HG03521 (cell line): ENCODE measurements at regions not wholly inside any gene's neighbourhood (a gene's known extent, or its start where the extent isn't known, plus 50 kb on each side); places are given as distances from the start of the nearest gene placed in this dataset.
"Not testable (repeated sequence)": the region's sequence is repeated elsewhere in the genome, so short reads cannot be mapped to it uniquely, and the experiment has no call there.

Source experiments
- ATAC-seq: cut with Tn5 transposase; IDR thresholded peaks from one replicate; pipeline ENCODE4 v1.9.1; 2021; ENCODE audit warnings: mild to moderate bottlenecking, moderate library complexity; ENCODE audit not compliant: unreplicated experiment

GRCh38 chr15:55126111-55126510 is 70.6 kb downstream of the RSL24D1 start:
- no peak for ATAC-seq

DNA sequence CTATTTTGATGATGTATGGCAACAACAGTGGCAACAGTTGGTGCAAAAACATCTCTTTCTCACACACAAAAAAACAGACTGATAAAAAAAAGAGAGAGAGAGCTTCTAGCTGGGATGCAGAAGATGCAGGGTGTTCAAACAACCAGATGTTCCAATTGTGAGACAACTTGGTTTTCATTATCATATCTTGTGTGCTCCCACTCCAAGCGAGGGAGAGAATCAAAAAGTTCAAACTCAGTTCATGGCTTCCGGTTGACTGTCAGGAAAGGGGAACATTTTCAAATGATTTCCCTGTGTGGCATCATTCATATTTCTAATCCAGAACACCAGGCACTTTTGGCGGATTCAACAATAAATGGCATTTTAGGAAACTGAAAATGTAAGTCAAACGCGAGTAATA is 72.1 kb downstream of the RSL24D1 start:
- ATAC-seq, result no peak

GRCh38 chr15:55118344-55118870 is 78.3 kb downstream of the RSL24D1 start:
- no peak for ATAC-seq

DNA sequence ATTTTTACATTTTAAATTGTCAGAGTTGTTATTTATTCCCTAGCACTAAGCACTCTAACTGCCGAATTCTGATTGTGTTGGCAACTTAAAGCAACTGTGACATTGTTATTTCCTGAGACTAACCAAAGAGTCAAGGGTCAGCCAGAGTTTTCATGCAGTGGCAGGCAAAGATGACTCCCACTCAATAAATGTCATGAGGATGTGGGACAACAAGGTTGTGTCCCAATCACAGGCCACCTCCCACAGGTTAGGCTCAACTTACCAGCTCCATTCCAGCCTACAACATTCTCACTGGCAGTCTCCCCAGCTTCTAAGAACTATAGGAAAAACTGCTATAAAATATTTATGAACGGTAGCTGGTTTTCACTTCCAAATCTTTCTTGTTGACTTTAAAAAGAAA is 80.1 kb downstream of the RSL24D1 start:
- no peak for ATAC-seq

- no peak for ATAC-seq
Measured at GRCh38 chr15:55113736-55114135, 83.0 kb downstream of the RSL24D1 start.

DNA sequence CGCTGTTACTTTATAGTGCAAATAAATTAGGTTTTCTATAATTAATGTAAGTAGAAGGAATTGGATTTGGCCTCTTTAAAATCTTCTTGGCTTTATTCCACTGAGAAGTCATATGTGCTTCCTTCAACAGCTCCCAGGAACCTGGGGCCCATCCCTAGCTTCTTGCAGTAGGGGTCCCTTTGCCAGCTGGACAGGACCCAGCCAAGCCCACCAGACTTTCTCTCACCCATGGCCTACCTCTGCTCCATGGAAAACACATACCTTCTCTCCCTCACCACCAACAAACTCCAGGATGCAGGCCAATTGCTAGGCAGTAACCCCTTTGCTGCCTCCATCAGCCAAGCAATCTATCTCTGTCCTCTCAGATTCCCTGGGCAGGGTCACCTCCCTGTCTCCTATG is 84.0 kb downstream of the RSL24D1 start:
- ATAC-seq, result no peak

- no peak for ATAC-seq
Measured at GRCh38 chr15:55110446-55110845, 86.3 kb downstream of the RSL24D1 start.

DNA sequence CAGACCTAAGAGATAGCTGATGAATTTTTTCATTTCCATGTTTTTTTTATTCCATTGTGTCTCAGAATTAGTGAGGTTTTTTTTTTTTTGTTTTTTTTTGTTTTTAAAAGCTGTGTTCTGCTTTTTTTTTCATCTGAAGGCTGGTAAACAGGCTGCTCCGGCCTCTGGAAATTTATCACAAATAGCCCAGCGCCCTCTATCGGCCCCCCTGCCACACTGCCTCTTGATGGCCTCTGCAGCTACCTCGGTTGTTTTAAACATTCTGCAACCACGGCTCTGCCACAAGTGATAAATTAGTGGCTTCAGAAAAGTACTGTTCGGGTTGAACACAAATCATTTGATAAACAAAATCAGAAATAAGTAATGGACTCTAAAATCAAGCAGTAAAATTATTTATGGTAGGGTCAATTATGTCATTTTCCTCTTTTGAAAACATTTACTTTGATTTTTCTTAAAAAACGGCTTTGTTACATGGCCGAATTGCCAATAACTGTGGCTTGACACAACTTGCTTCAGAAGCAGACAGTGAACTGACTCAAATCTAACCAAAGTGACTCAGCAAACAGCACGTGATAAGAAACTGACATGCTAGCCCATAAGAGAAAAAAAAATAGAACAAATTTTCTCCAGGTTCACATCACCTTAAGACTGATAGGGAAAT is 87.8 kb downstream of the RSL24D1 start:
- peak; percentile 72 for ATAC-seq

DNA sequence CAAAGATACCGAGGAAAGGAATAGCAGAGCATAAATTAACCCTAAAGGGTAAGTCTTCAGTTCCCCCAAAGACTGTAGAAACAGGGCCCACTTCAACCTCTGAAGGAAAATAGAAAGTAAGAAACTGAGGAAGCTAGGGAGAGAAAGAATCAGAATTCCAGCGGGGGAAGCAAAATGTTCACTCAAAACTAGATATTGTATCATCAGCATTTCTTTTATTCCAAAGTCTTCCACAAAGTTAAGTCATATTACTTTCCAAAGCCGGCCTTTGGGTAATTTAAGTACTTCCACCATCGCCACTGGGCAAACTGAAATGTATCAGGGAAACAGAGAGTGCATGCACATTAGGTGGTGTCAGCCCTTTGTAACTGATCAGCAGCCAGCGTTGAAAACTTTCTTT is 88.3 kb downstream of the RSL24D1 start:
- no peak for ATAC-seq

DNA sequence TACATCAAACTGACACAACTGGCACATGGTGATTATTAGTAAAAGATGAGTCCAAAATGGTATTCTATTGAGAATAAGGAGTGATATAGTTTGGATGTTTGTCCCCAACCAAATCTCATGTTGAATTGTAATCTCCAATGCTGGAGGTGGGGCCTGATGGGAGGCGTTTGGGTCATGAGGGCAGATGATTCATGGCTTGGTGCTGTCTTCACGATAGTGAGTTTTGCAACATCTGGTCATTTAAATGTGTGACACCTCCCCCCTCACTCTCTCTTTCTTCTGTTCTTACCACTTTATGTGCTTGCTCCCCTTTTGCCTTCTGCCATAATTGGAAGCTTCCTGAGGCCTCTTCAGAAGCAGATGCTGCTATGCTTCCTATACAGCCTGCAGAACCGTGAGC is 90.6 kb downstream of the RSL24D1 start:
- ATAC-seq, result no peak

DNA sequence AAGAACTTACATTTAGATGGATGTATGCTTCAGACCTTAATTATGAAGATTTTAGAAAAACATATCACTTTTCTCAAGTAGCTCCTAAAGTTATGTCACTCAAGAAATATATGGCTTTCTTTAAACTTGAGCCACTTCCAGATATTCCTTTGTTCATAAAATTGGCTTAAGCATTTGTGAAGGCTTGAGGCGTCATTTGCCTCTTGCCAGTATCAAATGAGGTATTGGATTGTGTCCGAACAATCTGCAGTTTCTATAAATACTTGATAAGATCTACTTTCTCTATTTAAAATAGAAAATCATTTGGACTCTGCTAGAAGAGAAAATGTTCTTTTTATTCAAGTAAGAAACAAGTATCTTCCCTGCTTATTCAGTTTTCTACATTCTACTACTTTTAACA is 102.6 kb downstream of the RSL24D1 start:
- ATAC-seq, result no peak

DNA sequence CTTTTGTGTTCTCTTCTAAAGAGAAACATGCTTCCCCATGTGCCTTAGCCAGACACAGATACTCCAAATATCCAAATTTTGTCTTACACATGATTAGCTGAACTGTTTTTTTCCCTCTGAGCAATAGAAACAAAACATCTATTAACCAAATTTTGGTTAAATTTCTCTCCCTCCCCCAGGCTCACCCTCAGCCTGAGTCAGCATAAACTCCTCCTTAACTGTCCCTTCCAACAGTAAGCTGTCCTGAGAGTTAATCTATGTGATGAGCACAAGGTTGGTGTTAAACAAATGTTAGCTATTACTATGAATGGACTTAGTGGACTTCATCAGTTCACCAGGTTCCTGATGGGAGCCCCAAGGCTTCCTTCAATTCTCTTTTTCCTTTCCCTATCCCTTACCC is 108.5 kb downstream of the RSL24D1 start:
- ATAC-seq, result no peak

- ATAC-seq, result no peak
Measured at GRCh38 chr15:55084673-55085072, 112.1 kb downstream of the RSL24D1 start.

DNA sequence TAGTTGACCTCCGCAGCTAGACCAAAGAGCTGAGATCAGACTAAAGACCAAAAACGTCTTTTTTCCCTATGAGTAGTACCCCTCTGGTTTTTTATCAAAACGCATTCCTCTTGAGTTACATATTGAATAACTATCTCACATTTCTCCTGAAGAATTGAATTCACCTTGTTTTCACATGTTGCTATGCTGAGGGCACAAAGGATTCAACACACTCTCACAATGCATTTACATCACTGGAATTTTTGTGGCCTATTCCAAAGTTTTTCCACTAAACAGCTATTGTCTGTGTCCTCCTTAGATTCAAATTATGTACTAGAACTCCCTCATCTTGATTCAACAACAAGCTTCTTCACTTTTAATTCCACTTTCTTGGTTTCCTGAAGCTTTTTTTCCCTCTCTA is 112.5 kb downstream of the RSL24D1 start:
- ATAC-seq, result no peak

DNA sequence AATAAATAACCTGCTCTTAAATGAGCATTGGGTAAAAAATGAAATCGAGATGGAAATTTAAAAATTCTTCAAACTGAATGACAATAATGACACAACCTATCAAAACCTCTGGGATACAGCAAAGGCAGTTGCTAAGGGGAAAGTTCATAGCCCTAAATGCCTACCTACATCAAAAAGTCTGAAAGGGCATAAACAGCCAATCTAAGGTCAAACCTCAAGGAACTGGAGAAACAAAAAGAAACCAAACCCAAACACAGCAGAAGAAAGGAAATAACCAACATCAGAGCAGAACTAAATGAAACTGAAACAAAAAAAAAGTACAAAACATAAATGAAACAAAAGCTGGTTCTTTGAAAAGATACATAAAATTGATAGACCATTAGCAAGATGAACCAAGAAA is 119.7 kb downstream of the RSL24D1 start:
- ATAC-seq, result not testable (repeated sequence)

GRCh38 chr15:55074431-55074830 is 122.3 kb downstream of the RSL24D1 start:
- no peak for ATAC-seq

DNA sequence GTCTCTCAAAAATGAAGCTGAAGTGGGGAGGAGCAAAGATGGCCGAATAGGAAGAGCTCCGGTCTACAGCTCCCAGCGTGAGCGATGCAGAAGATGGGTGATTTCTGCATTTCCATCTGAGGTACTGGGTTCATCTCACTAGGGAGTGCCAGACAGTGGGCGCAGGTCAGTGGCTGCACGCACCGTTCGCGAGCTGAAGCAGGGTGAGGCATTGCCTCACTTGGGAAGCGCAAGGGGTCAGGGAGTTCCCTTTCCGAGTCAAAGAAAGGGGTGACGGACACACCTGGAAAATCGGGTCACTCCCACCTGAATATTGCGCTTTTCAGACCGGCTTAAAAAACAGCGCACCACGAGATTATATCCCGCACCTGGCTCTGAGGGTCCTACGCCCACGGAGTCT is 132.8 kb downstream of the RSL24D1 start:
- not testable (repeated sequence) for ATAC-seq

DNA sequence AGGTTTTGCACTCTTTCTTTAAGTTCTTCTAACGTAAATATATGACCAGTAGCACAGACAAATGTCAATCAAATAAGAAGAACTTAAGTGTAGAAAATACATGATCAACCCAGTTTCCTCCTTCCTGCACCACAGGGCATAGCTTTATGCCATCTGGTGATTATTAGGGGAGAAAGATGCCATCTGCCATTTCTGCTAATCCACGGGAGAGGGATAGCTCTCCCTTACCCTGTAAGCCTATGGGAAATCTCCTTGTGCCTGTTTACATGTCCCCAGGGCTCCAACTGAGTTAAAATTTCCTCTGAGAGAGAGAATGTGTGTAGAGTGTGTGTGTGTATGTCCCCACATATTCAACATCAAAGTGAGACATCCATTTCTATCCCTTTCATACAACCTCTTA is 135.9 kb downstream of the RSL24D1 start:
- ATAC-seq, result no peak

GRCh38 chr15:55056500-55056899 is 140.2 kb downstream of the RSL24D1 start:
- no peak for ATAC-seq

DNA sequence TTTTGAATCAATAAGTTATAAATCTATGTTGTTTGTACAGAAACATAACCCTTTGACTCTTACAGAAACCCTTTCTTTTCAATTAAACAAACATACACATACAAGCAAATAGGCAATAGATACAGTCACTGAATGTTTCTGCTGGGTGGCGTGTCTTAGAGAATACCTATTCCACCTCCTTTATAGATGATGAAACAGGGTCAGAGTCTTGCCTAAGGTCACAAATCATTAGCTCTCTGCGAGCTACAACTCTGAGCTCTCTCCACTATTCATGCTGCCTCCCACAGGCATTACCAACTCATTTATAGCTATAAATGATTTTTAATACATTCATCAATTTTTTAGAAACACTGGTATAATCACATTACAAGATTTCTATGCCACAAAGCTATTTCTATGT is 152.6 kb downstream of the RSL24D1 start:
- ATAC-seq, result no peak

- ATAC-seq, result no peak
Measured at GRCh38 chr15:55037071-55037470, 159.7 kb downstream of the RSL24D1 start.

- no peak for ATAC-seq
Measured at GRCh38 chr15:55035749-55036148, 161.0 kb downstream of the RSL24D1 start.

DNA sequence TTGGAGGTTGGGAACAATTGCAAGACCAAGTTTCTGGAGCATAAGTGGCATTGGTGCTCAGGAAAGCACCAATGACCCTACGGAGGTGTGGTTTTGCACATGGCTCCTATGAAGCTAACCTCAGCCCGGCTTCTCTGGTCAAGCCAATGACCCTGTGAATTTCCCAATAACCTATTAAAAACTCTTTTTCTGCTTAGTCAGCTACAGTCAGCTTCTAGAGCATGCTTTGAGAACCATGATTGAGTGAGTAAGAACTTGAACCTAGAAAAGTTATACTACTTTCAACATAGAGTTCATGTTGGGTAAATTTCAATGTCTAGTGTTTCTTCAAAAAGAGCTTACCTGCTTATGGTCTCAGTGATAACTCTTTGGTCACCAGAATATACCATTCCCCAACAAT is 163.2 kb downstream of the RSL24D1 start:
- ATAC-seq, result no peak
